GM23248 (cell line): ENCODE measurements at regions not wholly inside any gene's neighbourhood (a gene's known extent, or its start where the extent isn't known, plus 50 kb on each side); places are given as distances from the start of the nearest gene placed in this dataset.

Experiments used
- DNase-seq: peaks from one replicate; pipeline ENCODE4 v3.0.0-alpha.2; 2015
- H2AFZ ChIP-seq: fragments of 200-600 bp; sonication (generic); 2 replicates; pipeline ENCODE4 v1.6.1; 2016; ENCODE audit warnings: antibody characterized with exemption
- H3F3A ChIP-seq: fragments of 200-600 bp; sonication (generic); 2 replicates; pipeline ENCODE4 v1.6.1; 2016; ENCODE audit warnings: mild to moderate bottlenecking, antibody characterized with exemption, mixed run types; ENCODE audit not compliant: insufficient read depth
- H3K27ac ChIP-seq: fragments of 200-600 bp; sonication (generic); 2 replicates; pipeline ENCODE4 v1.5.1; 2016; ENCODE audit warnings: mild to moderate bottlenecking
- H3K27me3 ChIP-seq: fragments of 200-600 bp; sonication (generic); replicated peaks from 2 replicates; pipeline ENCODE4 v1.6.1; 2016; ENCODE audit warnings: mild to moderate bottlenecking; ENCODE audit not compliant: insufficient read depth
- H3K36me3 ChIP-seq: fragments of 200-600 bp; sonication (generic); 2 replicates; pipeline ENCODE4 v1.6.1; 2016; ENCODE audit warnings: low read depth, mild to moderate bottlenecking
- H3K4me1 ChIP-seq: fragments of 200-600 bp; sonication (generic); 2 replicates; pipeline ENCODE4 v1.6.1; 2016; ENCODE audit warnings: mild to moderate bottlenecking; ENCODE audit not compliant: insufficient read depth
- H3K4me2 ChIP-seq: fragments of 200-600 bp; sonication (generic); one replicate; pipeline ENCODE4 v1.6.1; 2016; ENCODE audit warnings: mild to moderate bottlenecking; ENCODE audit not compliant: unreplicated experiment
- H3K4me3 ChIP-seq: fragments of 200-600 bp; sonication (generic); 2 replicates; pipeline ENCODE4 v1.5.1; 2016; ENCODE audit warnings: mild to moderate bottlenecking
- H3K79me2 ChIP-seq: fragments of 200-600 bp; sonication (generic); 2 replicates; pipeline ENCODE4 v1.6.1; 2016; ENCODE audit warnings: mild to moderate bottlenecking; ENCODE audit not compliant: insufficient read depth
- H3K9ac ChIP-seq: fragments of 200-600 bp; sonication (generic); 2 replicates; pipeline ENCODE4 v1.6.1; 2016; ENCODE audit warnings: mild to moderate bottlenecking
- H3K9me2 ChIP-seq: fragments of 200-600 bp; sonication (generic); 2 replicates; pipeline ENCODE4 v1.6.1; 2016; ENCODE audit warnings: mixed run types, mild to moderate bottlenecking, moderate library complexity; ENCODE audit not compliant: insufficient read depth
- H3K9me3 ChIP-seq: fragments of 200-600 bp; sonication (generic); one replicate; pipeline ENCODE4 v1.6.1; 2017; ENCODE audit warnings: low read depth
- H4K20me1 ChIP-seq: fragments of 200-600 bp; sonication (generic); 2 replicates; pipeline ENCODE4 v1.6.0; 2016; ENCODE audit not compliant: insufficient read depth
- EZH2 ChIP-seq: fragments of 200-600 bp; sonication (generic); IDR thresholded peaks from 2 replicates; pipeline ENCODE4 v1.6.1; 2018; ENCODE audit warnings: antibody characterized with exemption, mild to moderate bottlenecking; ENCODE audit not compliant: insufficient read depth, poor library complexity, severe bottlenecking
- EZH2phosphoT487 ChIP-seq: fragments of 200-600 bp; sonication (generic); IDR thresholded peaks from 2 replicates; pipeline ENCODE4 v1.6.1; 2018; ENCODE audit warnings: antibody characterized with exemption, moderate library complexity, mild to moderate bottlenecking, low read depth; ENCODE audit not compliant: insufficient read depth
- WGBS, 2 experiments: methylation state at CpG; one replicate each; pipeline ENCODE4 v1.1.6; 2015 to 2017; ENCODE audit warnings: low lambda C conversion rate in 2 of 2, low coverage in 1 of 2; ENCODE audit errors: missing lambda C conversion rate in 2 of 2; 5-methylcytosine and 5-hydroxymethylcytosine counted together
- in situ Hi-C: fragments of 300-500 bp; cut with MboI; formaldehyde crosslinking; loops from 2 replicates; pipeline ENCODE4 v1.15.0; 2020

DNA sequence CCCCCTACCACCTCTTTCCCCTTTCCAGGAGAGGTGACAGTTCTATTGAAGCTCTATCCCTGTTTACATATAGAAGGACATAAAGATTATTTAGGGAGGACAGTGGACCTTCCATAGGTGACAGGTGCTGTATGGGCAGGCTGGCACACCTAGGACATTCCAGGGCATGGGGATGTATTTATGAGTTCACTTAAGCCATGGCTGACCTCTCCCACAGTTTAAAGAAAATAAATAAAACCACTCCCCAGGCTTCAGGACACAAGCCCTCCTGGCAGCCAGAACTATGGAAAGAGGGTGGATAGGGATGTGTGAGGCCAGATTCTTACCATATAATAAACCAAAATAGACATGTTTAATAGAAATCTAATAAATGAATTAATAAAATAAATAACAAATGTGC lies 85.6 kb upstream of the HOXC13 start:
- no peak overlapping the region for H2AFZ ChIP-seq
- H3F3A ChIP-seq, result no peaks in the 10 kb centered on the region
- H3K36me3 ChIP-seq, result no peaks in the 10 kb centered on the region
- TF ChIP-seq EZH2 (no peak), EZH2phosphoT487 (no peak)
- H3K4me1 ChIP-seq, result no peaks in the 10 kb centered on the region
- no peaks in the 10 kb centered on the region for H3K9me2 ChIP-seq
- no peak overlapping the region for H3K4me3 ChIP-seq
- no peak overlapping the region for H3K27ac ChIP-seq
- no peaks in the 10 kb centered on the region for H3K79me2 ChIP-seq
- DNase-seq, result no peak
- H3K4me2 ChIP-seq, result no peak overlapping the region
- peaks cover 75% of the 10 kb centered on the region for H3K27me3 ChIP-seq
- no peak overlapping the region for H3K9ac ChIP-seq
- in situ Hi-C loops, result no loop called here
- H3K9me3 ChIP-seq, result no peaks in the 10 kb centered on the region
- H4K20me1 ChIP-seq, result no peaks in the 10 kb centered on the region

DNA sequence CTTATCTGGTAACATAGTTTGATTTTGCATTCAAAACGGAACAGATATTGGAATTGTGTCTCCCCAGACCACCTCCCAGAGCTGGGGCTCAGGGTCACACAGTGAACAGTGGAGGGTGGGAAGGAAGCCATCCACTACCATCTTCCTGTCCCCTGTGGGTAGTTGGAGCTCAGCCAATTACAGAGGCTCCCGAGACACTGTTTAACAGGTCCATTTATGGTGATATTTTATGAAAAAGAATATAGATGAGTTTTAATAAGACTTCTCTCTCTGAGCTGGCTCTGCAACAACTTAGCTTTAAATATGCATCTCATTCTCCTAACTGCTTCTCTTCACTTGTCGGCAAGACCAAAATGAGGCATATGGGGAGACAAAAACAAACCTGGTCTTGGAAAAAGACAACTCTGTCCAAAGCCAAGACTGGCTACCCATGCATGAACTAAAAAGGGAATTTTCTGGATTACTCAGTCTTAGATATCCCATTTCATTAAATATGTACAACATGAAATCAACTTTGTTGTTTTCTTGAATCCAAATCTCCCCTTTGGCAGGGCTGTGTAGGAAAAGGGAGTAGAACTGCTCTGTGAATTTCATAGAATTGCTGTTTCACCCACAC lies 83.8 kb upstream of the HOXC13 start:
- WGBS, 2 experiments, result 41 to 53% methylated on average over 3 of the region's 3 CpGs
- no peak overlapping the region for H3K9ac ChIP-seq
- H3K4me3 ChIP-seq, result no peak overlapping the region
- H3K36me3 ChIP-seq, result no peaks in the 10 kb centered on the region
- no peak for TF ChIP-seq EZH2phosphoT487
- TF ChIP-seq EZH2, result no peak
- H2AFZ ChIP-seq, result no peak overlapping the region
- no peak for DNase-seq
- no peaks in the 10 kb centered on the region for H4K20me1 ChIP-seq
- peaks cover 61% of the 10 kb centered on the region for H3K27me3 ChIP-seq
- no peak overlapping the region for H3K27ac ChIP-seq
- no peaks in the 10 kb centered on the region for H3F3A ChIP-seq
- H3K4me1 ChIP-seq, result no peaks in the 10 kb centered on the region
- in situ Hi-C loops, result no loop called here
- no peaks in the 10 kb centered on the region for H3K9me2 ChIP-seq
- no peaks in the 10 kb centered on the region for H3K9me3 ChIP-seq
- no peak overlapping the region for H3K4me2 ChIP-seq
- H3K79me2 ChIP-seq, result no peaks in the 10 kb centered on the region

DNA sequence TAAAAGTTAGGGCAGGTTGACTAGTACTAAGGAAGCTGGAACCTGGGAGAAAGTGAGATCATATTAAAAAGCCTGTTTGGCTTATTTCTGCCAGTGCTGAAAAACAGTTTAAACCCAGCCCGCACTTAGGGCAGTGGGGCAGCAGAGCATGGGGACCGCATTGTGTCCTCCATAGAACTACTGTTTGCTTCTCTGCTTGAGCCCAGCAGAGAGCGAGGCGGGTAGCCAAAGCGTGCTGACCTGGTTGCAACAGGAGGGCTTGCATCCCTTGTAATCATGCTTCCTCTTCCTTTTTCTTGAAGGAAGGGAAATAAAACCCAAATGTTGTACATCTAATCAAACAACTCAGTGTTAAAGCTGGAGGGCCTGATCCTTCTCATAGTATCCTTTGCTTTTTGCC lies 82.5 kb upstream of the HOXC13 start:
- Histone ChIP-seq H3K36me3 (no peaks in the 10 kb centered on the region), H3K79me2 (no peaks in the 10 kb centered on the region), H3K27me3 (peaks cover 60% of the 10 kb centered on the region), H3K9me2 (no peaks in the 10 kb centered on the region), H4K20me1 (no peaks in the 10 kb centered on the region), H3K4me2 (no peak overlapping the region), H3K4me3 (no peak overlapping the region), H3K27ac (no peak overlapping the region), H2AFZ (no peak overlapping the region), H3K4me1 (no peaks in the 10 kb centered on the region), H3K9me3 (no peaks in the 10 kb centered on the region), H3K9ac (no peak overlapping the region), H3F3A (no peaks in the 10 kb centered on the region)
- in situ Hi-C loops, result no loop called here
- DNase-seq, result no peak
- 47 to 58% methylated on average over 5 of the region's 5 CpGs for WGBS, 2 experiments
- TF ChIP-seq EZH2phosphoT487 (no peak), EZH2 (no peak)

DNA sequence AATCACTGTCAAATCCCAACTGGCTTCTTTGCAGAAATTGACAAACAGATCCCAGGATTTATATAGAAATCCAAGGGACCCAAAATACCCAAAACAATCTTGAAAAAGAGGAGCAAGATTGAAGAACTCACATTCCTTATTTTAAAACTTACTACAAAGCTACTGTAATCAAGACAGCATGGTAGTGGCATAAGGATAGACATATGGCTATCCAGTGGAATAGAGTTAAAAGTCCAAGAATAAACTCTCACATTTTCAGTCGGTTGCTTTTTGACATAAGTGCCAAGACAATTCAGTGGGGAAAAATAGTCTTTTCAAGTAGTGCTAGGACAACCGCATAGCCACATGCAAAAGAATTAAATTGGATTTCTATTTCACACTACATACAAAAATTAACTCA lies 81.0 kb upstream of the HOXC13 start:
- H3K4me1 ChIP-seq, result no peaks in the 10 kb centered on the region
- DNase-seq, result no peak
- H3K4me3 ChIP-seq, result no peak overlapping the region
- TF ChIP-seq EZH2phosphoT487 (no peak), EZH2 (no peak)
- no peak overlapping the region for H3K9ac ChIP-seq
- no peaks in the 10 kb centered on the region for H4K20me1 ChIP-seq
- no peak overlapping the region for H3K27ac ChIP-seq
- no peaks in the 10 kb centered on the region for H3K9me3 ChIP-seq
- in situ Hi-C loops, result no loop called here
- WGBS, 2 experiments, result 64 to 69% methylated on average over 2 of the region's 2 CpGs
- no peaks in the 10 kb centered on the region for H3K9me2 ChIP-seq
- no peak overlapping the region for H2AFZ ChIP-seq
- no peaks in the 10 kb centered on the region for H3K36me3 ChIP-seq
- H3K79me2 ChIP-seq, result no peaks in the 10 kb centered on the region
- H3K27me3 ChIP-seq, result peaks cover 49% of the 10 kb centered on the region
- H3K4me2 ChIP-seq, result no peak overlapping the region
- H3F3A ChIP-seq, result no peaks in the 10 kb centered on the region
